NCI-H187 treated with DMSO at 0.1 percent for 48 hours (cell line): ENCODE measurements at regions not wholly inside any gene's neighbourhood (a gene's known extent, or its start where the extent isn't known, plus 50 kb on each side); places are given as distances from the start of the nearest gene placed in this dataset.
"Not testable (repeated sequence)": the region's sequence is repeated elsewhere in the genome, so short reads cannot be mapped to it uniquely, and the experiment has no call there.

Experiments
- DNase-seq: peaks from one replicate; lab custom pipeline; 2025; lab: John Stamatoyannopoulos, UW

- no peak for DNase-seq
Measured at GRCh38 chr2:58354230-58354629, 113.1 kb upstream of the FANCL start.

DNA sequence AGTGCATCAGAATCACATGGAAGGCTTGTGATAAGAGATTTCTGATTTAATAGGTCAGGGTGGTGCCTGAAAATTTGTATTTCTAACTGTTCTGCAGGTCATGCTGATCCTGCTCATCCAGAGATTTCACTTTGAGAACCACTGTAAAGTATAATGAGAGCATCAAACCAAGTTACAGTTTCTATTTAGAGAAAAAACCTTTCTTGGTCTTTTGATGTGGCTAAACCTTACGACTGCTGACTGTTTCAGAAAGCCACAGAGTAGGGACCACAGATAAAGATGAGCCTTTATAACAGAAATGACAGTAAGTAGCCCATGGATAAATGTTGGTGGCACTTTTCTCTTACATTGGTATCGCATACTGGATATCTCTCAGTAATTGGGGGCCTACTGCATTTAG, 109.4 kb upstream of the FANCL start:
- DNase-seq = no peak

DNA sequence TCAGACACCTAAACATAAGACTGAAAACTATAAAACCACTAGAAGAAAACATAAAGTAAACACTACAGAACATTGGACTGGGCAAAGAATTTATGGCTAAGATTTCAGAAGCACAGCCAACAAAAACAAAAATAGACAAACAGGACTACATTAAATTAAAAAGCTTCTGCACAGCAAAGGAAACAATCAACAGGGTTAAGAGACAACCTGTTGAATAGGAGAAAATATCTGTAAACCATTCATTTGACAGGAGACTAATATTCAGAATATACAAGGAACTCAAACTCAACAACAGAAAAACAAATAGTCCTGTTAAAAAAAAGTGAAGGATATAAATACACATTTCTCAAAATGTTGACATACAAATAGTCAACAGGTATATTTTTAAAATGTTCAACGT, 106.7 kb upstream of the FANCL start:
- no peak for DNase-seq

GRCh38 chr2:58341047-58341446, 99.9 kb upstream of the FANCL start:
- DNase-seq = no peak

DNA sequence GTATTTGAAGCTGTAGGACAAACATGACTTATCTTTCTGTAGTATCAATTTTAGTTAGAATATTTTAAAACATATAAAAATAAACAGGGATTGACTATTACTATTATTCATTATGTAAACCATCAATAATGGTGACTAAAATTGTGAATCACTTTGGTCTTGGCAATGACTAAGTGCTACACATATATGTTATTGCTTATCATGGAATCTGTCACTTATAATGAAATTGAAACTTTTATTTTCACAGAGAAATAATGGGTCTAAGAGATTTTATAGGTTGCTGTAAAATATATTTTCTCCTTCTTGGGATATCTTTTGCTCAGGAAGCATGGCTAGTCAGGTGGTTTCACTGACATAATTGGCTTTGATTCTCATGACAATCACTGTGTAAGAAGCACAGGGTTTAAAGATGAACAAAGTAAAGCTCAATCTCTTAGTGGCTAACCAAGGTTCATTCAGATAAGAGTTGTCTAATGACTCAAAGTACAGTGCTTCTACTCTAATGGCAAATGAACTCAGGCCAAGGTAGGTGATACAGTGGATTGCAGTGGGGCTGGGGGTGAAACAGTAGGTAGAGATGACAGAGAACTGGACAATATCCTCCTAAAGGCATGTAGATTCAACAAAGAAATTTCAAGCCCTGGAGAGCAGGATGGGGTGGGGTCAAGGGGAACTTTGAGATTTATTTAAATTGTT, 98.6 kb upstream of the FANCL start:
- DNase-seq = no peak

- no peak for DNase-seq
Measured at GRCh38 chr2:58336416-58336815, 95.3 kb upstream of the FANCL start.

DNA sequence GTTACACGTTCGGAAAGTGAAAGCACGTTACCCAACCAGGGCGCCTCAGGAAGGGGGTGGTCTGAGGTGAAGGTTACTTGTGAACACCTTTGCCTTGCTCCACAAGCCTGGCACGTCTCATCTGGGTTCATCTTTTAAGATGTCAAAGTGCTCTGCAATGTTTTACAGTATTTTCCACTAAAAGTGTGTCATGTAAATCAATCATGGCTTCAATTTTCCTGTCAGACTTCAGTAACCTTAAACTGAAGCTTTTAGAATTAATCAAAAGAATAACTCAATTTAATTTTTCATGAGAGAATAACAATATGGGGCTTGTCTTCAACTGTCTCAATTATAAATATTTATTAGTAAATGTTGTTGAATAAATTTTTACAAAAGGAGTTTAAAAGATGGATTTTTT, 93.3 kb upstream of the FANCL start:
- no peak for DNase-seq

DNA sequence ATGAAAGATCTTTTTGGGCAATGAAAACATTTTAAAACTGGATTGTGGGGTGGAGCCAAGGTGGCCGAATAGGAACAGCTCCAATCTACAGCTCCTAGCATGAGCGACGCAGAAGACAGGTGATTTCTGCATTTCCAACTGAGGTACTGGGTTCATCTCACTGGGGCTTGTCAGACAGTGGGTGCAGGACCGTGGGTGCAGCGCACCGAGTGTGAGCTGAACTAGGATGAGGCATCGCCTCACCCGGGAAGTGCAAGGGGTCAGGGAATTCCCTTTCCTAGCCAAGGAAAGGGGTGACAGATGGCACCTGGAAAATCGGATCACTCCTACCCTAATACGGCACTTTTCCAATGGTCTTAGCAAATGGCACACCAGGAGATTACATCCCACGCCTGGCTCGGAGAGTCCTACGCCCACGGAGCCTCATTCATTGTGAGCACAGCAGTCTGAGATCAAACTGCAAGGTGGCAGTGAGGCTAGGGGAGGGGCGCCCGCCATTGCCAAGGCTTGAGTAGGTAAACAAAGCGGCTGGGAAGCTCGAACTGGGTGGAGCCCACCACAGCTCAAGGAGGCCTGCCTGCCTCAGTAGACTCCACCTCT, 84.3 kb upstream of the FANCL start:
- DNase-seq = not testable (repeated sequence)

DNA sequence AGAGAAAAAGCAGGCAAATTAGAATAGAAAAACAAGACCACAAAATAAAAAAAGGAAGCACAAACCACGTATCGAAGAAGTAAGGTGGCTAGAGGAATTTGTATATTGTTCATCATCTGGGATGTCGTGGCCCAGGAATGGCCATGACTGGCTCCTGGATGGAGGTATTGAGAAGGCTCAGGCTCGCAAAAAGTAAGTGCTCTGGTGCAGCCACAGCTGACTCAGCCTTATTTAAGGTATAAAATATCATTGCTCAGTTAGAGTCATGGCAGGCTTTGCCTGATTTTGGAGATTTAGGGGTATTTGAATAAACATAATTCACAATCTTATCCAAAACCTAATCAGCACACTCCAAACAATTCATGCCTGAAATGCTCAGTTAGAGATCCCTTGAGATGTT, 78.4 kb upstream of the FANCL start:
- DNase-seq = no peak

DNA sequence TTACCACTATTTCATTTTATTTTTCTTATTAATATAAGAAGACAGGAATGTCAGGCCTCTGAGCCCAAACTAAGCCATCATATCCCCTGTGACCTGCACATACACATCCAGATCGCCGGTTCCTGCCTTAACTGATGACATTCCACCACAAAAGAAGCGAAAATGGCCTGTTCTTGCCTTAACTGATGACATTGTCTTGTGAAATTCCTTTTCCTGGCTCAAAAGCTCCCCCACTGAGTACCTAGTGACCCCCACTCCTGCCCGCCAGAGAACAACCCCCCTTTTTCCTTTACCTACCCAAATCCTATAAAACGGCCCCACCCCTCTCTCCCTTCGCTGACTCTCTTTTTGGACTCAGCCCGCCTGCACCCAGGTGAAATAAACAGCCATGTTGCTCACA, 77.8 kb upstream of the FANCL start:
- not testable (repeated sequence) for DNase-seq

DNA sequence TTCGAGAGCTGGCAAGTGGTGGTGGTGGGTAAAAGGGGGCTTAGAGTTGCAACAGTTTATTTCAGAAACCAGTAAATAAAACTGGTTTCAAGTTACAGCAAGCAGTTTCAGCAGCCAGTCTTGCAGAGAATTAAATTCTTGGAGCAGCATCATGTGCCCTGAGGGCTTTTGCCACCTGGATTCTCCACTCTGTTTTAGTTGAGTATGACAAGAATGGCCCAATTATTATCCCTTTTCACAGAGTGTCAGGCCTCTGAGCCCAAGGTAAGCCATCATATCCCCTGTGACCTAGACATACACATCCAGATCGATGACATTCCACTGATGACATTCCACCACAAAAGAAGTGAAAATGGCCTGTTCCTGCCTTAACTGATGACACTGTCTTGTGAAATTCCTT, 72.8 kb upstream of the FANCL start:
- DNase-seq = no peak

DNA sequence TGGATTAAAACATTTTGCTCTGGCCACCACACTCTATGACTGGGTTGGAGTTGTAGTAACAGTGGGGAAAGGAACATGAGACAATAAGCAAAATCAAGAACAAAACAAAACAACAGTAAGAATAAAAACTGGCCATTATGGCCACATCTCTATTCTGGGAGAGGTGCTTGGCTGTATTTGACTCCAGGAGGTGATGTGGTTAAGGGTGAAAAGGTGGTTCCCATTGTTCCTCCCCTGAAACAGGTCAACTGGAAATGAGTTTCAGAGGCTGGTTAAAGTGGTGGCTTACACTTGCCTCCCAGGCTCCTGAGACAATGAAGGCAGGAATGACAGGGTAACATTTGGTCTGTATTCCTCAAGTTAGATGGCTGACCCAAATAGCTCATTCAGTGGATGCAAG, 67.3 kb upstream of the FANCL start:
- DNase-seq = no peak

DNA sequence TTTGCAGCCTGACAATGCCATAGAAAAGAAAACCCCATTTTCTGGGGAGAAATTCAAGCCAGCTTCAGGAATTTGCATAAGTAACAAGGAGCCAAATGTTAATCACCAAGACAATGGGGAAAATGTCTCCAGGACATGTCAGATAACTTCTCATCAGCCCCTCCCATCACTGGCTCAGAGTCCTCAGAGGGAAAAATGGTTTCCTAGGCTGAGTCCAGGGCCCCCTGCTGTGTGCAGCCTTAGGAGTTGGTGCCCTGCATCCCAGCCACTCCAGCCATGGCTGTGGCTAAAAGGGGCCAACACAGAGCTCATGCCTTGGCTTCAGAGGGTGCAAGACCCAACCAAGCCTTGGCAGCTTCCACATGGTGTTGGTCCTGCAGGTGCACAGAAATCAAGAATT, 63.7 kb upstream of the FANCL start:
- no peak for DNase-seq

- no peak for DNase-seq
Measured at GRCh38 chr2:58299123-58299522, 58.0 kb upstream of the FANCL start.

DNA sequence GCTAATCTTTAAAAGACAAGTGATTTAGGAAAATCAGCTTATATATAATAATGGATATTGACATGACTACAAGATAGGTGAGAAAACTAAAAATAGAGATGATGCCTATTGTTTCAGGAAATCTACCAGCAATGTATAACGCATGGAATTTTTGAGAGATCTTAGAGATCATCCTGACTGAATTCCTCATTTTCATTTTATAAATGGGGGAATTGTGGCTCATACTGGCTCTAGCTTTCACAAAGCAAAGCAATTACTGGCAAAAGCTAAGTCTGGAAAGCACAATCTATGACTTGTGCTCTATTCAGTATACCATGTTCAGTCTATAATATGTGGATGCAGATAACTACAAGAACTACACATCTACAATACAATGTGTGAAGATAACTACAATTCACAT, 51.9 kb upstream of the FANCL start:
- no peak for DNase-seq

- DNase-seq = no peak
Measured at GRCh38 chr2:58291726-58292438, 50.8 kb upstream of the FANCL start.
